ENCODE measurements at regions not wholly inside any gene's neighbourhood (a gene's known extent, or its start where the extent isn't known, plus 50 kb on each side); places are given as distances from the start of the nearest gene placed in this dataset.

DNA sequence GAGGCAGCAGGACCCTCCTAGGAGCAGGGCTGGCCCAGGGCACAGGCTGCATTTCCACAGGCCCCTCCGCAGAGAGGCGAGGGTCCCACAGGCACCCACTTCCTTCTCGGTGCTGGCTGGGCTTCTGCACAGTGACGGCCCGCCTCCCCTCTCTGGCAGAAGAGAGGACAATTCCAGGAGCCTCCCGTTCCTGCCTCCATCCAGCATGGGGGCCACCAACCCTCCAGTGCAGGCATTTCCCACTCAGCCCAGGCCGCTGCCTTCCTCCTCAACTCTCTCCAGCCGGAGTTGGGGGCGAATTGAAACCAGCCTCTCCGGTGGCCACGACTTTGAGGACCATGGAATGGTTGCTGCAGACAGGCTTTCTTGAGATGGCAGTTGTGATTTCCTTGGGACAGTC is 125.0 kb upstream of the PPP2R2D start:
- no peak for DNase-seq (ENCODE audit: low spot score)

DNA sequence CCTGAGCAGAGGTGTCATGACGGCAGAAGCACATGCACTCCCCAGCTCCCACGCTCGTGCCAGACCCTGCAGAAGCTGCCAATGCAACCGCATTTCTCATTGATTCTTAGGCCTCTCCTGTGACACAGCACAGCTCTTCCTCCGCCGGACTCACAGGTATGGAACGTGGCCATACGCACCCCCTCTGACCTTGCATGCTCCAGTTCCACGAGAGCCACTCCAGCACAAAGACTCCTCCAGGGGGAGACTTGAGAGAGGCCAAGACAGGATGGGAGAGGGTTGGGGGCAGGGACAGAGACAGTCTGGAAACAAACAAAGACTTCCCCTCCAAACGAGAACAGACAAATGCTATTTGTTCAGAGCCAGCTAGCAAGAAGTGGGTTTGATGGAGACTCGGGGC is 124.3 kb upstream of the PPP2R2D start:
- DNase-seq (ENCODE audit: low spot score), result no peak

DNA sequence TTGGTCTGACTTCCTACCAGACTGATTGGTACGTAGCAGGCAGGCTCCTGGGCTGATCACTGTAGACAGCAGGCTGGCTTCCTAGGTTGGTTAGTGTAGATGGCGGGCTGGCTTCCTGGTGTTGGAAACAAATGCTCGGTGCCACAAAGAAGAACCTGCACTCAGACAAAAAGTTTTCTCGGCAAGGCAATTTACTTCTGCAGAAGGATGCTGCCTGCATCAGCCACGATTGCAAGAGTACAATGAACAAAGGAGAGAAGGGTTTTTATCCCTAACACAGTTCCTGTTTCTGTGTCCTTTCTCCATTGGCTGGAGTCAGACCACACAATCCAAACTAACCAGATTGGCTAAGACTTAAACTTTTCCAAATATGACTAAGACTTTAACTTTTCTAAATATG is 123.6 kb upstream of the PPP2R2D start:
- DNase-seq (ENCODE audit: low spot score), result no peak

DNA sequence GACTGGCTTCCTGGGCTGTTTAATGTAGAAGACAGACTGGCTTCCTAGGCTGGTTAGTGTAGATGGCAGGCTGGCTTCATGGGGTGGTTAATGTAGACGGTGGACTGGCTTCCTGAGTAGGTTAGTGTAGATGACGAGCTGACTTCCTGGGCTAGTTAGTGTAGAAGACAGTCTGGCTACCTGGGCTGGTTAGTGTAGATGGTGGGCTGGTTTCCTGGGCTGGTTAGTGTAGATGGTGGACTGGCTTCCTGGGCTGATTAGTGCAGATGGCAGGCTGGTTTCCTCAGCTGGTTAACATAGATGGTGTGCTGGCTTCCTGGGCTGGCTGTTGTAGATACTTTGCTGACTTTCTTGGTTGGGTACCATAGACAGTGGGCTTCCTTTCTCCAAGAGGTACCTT is 122.9 kb upstream of the PPP2R2D start:
- DNase-seq (ENCODE audit: low spot score), result no peak

DNA sequence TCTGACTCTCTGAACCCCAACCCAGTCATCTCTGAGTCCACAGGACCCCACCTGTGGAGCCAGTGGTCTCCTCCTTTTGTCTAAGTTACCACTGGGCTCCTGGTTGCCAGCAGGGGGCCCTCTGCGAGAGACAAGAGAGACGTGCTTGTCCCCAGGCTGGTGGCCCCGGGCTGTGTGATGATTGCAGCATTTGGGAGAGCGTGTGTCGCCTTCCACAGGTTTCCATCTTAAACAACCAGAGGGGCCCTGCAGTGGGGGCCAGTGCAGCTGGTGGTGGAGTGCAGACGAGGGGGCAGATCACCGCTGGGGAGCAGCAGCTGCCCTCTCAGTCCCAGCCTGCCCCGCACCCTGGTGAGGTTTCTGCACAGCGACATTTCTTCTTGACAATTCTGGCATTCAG is 122.4 kb upstream of the PPP2R2D start:
- DNase-seq (ENCODE audit: low spot score), result no peak

DNA sequence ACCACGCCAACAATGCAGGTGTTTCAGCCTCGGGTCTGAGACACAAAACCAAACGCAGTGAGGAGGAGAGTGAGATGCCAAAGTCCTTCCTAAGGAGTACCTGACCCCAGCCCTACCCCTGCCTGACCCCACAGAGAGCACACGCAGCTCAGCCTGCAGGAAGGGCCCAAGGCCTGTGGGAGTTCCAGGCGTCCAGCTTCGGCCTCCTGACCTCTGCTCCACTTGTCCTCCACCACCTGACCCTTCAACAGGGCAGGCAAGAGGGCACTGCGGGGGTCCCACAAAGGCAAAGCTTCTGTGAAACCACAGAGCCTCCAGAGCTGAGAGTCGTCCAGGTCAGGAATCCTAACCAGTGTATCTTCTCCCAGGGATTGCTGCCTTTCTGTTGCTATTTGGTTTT is 122.0 kb upstream of the PPP2R2D start:
- no peak for DNase-seq (ENCODE audit: low spot score)

DNA sequence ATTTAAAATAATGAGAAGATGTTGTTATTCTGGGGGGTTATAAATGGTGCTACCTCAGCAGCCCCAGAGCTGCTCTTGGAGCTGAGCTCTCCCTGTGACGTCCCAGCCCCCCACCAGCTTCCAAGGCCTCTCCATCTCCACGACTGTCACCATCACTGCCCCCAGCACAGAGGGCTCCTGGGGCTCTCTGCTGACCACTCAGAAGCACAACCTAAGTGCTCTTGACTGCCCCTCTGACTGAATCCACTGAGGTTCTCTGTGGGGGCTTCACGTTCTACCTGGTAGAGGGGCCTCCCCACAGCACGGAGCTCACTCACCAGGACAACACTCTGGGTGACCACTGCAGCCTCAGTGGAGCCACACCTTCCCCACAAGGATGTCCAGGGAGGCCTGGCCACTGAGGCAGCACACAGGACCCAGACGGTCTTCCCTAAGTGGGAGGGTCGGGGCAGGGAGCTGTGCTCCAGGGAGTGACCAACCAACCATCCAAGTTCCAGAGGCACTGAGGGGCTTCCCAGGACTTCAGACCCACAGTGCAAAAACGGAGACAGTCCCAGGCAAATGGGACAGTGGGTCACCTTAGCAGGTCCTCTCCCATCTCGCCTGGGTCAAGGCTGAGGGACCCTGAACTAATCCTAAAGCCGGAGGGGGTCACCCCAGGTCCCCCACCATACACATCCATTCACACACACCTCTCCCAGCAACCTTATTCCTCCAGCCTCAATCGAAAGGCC is 121.0 kb upstream of the PPP2R2D start:
- no peak for DNase-seq (ENCODE audit: low spot score)

DNA sequence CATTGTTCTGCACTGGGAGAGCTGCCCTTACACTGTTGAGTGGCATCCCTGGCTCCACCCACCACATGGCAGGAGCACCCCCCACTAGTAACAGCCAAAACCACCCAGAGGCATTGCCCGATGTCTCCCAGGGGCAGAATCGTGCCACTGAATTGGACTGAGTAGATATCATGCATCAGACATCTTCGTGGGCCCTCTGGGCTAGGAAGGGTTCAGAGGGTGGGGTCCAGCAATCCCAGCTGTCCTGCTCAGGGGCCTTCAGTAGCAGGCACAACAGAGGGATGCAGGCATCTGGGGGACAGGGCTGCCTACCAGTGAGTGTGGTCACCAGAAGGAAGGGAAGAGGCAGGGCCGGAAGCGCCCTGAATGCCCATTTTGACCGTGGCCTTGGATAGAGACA is 119.7 kb upstream of the PPP2R2D start:
- DNase-seq (ENCODE audit: low spot score), result no peak

DNA sequence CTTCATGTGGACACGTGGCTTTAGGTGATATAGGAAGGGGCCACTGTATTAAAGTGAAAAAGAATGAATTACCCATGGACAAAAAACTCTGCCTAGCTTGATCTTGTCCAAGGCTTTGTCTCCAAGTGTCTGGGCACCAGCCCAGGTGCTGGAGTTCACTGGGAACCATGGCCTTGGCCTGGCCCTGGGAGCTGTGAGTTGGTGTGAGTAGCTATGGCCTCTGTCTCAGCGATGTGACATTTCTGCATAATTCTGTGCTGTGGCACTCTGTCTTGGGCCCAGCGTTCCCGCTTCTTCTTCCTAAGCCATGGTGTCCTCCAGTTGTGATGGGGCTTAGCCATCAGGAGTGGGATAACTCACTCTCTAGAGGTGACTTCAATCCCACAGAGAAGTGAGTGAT is 119.0 kb upstream of the PPP2R2D start:
- DNase-seq (ENCODE audit: low spot score), result no peak

DNA sequence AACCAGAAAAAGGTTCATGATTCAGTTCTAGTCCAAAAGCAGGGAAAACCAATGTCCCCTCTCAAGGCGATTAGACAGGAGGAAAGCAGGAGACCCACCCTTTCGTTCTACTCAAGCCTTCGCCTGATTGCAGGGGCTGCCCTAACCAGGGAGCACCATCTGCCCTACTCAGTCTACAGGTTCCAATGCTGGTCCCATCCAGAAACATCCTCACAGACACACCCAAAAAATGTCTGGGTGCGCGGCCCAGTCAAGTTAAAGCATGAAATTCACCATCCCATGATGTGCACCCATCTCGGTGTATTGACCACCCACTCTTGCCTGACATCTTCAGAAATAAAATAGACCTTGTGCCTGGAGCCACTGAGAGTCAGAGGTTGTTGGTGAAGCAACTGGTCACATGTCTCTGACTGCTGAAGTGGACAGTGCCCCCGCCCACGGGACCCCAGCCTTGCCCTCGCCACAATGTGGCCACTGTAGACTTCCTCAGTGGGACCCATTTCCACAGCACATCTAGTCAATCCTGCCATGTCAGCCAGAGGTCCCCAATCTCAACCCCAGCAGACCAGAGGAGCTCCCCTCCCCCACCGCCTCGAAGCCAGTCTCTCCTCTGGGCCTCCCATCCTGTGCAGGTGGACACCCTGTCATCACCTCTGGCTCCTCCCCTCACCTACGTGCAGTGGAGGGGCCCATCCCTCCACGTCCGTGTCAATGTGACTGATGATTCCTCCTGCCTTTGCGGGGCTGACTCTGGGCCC is 116.3 kb upstream of the PPP2R2D start:
- no peak for DNase-seq (ENCODE audit: low spot score)

DNA sequence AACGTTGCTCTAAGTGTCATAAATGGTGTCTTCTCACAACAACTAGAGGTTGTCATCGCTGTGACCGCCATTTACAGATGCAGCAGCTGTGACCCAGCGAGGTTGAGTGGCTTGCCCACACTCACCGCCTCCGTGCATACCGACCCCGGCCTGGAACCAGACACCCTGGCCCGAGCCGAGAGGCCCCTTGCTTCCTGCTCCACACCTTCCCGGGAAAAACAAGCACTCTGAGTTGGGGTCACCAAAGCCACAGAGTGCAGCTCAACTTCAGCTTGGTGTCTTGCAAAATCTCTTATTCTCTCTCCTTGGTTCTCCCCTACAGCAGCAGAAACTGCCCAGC is 115.7 kb upstream of the PPP2R2D start:
- no peak for DNase-seq (ENCODE audit: low spot score)

DNA sequence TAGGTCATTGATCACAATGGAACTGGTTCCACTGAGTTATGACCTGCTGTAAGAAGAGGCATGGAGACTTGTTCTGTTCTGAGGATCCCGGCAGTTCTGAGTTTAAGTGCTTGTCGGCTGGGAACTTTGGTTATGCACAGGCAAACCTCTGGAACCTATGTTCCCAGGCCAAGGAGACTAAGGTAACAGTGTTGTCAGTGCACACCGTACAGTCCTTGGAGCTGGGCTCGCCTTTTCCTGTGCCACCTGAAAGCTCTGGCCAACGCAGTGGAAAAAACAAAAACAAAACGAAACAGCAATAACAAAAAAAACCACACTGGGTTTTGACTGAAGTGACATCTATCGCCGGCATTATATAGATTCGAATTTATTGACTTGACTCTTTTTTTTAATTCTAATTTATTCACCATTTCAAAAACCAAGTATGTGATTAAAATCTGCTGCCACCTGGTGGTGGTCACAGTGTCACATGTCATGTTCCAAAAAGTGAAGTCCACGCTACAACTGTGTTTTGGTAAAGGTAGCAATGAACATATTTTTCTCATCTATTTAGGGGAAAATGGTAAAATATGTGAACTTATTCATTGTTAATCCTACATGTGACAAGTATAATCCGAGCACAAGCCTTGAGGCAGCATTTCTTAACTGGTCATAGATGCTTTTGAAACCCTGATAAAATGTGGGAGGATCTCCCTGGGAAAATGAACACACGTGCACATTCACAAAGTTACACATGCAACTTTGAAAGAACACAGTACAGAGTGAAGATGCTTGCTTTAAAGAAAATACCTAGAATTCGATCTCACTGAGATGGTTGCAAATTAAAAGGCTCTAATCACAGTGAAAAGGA is 113.8 kb upstream of the PPP2R2D start:
- DNase-seq (ENCODE audit: low spot score), result no peak

DNA sequence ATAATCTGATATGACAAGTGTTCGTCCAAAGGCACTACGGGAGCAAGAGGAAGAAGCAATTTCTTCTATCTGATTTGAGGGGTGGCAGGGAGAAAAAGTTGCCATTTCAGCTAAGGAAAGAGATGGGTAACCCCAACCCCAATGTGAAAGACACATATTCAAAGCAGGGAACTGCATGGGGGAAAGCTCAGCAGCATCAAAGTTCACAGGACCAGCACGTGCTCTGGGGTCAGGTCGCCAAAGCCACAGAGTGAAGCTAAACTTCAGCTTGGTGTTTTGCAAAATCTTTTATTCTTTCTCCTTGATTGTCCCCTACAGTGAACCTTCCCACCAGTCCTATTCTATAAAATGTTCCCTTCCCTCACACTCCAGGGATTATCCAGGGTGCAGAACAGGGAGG is 112.8 kb upstream of the PPP2R2D start:
- no peak for DNase-seq (ENCODE audit: low spot score)

DNA sequence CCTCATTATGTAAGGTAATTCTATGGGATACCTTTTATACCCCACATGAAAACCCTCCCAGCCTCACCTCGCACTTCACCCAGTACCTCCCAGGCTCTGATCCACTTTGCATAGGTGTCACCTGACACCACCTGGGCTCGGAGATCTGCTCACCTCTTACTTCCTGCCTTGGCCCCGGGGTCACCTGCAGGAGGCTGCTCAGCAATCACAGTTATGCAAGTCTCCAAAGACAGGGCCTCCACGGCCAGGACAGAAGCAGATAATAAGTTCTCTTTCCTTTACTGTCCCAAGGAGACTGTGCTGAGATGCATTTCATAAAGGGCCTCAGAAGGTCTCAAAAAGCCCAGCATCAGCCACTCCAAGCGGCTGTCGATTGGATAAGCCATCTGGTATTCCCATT is 112.4 kb upstream of the PPP2R2D start:
- peak; percentile 61 for DNase-seq (ENCODE audit: low spot score)

DNA sequence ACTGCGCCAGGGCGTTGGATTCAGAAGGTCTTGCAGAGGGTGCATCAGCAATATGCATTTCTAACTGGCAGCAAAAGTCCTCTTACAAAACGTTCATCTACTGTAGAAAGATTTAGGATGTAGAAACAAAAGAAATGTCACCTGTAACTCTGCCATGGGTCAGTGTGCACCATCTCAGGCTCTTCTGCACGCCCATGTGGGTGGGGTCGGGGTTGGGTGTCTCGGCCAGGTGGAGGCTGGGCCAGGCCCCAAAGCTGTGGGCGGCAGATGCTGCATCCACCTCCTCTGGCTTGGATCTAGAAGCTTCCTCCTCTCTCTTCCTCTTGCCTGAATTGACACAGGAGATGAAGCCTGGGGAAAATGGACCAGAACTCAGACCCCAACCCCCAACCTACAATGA is 111.3 kb upstream of the PPP2R2D start:
- DNase-seq (ENCODE audit: low spot score), result no peak

DNA sequence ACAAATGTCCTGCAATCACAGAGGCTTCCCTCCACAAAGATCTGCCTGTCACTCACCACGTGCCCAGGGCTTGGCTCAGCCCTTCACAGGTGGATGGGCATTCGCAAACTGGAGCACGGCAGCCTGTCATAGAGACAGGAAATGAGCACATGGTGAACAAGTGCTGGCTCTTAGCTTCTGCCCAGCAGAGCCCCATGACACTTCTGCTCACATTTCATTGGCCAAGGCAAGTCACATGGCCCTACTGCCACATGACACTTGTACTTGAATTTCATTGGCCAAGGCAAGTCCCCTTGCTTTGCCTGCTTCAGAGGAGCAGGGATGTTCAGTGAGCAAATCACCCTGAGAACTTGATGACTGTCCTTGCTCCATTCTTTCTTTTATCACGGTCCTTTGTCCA is 110.8 kb upstream of the PPP2R2D start:
- no peak for DNase-seq (ENCODE audit: low spot score)

DNA sequence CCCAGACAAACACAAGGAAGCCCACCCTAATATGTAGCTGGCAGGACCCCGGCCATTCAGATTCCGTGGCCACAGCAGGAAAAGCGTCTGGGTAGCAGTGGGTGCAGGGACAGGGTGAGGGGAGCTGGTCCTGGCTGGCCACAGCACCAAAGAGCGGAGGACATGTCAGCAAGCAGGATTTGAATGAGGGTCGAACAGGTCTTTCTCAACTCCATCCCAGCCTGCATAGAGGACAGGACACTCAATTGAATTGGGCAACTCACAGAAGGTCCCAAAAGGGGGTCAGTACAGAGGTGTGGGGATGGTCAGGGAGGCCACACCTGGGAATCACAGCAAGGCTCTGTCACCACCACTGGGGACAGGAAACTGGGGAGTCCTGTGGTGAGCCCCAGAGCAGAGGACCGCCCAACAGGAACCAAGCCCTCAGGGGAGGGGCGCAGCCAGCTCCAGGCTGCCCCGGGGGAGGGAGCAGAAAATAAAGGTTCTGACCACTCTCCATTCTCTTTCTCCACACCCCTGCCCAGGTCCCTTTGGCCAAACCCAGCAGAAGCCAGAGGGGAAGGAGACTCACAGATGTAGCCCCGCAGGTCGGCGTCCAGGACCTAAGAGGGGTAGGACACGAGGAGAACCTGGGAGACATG is 108.7 kb upstream of the PPP2R2D start:
- DNase-seq (ENCODE audit: low spot score), result no peak

DNA sequence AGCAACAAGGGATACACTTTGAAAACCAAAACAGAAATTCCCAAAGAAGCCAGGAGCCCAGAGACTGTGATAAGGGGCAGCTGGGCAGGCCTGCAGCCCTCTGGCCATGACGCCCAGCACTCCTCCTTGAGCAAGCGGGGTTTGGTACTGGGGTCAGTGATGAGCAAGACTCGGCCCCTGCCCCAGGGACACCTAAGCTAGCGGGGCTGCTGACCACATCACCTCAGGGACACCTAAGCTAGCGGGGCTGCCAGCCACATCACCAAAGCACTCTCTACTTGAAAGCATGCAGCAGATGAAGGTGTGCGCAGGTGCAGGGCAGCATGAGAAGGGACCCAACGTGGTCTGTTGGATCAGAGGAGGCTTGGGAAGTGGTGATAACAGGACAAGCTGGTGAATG is 108.0 kb upstream of the PPP2R2D start:
- DNase-seq (ENCODE audit: low spot score), result no peak

DNA sequence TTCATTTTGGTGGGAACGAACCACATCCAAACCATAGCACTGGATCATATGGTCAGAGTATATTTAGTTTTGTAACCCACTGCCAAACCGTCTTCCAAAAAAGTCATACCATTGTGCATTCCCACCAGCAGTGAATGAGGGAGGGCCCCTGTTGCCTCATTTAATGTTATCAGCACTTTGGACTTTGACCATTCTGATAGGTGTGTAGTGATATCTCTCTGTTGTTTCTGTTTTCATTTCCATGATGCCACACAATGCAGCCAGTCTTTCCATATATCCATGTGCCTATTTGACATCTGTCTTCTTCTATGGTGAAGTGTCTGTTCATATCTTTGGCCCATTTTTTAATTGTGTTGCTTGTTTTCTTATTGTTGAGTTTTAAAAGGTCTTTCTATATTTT is 105.0 kb upstream of the PPP2R2D start:
- DNase-seq (ENCODE audit: low spot score), result no peak

DNA sequence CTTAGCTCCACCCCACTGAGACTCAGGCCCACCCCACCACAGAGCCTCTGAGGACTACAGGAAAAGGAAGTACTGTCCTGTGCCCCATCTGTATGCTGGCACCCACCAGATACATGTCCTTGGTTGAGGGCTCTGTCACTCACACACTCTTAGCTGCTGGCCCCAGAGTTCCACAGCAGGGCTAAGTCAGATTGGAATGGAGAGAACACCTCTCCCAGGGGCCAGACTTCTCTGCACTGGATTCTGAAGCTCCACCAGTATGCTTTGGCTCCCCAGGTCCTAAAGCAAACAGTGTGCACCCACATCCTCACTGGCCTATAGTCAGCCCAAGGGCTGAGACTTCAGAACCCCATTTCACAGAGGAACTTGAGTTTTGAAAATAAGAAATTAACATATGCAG is 103.2 kb upstream of the PPP2R2D start:
- no peak for DNase-seq (ENCODE audit: low spot score)

DNA sequence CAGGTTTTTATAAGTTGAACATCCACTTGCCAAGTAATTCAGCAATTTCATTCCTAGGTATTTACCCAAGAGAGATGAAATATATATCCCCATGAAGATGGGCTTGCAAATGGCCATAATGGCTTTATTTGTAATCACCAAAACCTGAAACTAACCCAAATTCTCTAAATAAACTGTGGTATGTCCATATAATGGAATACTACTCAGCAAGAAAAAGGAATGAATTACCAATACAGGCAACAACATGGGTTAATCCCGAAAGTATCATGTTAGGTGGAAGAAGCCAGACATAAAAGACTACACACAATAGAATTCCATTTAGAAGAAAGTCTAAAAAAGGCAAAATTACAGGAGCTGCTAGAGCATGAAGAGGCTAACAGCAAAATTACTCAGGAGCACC is 101.4 kb upstream of the PPP2R2D start:
- no peak for DNase-seq (ENCODE audit: low spot score)

DNA sequence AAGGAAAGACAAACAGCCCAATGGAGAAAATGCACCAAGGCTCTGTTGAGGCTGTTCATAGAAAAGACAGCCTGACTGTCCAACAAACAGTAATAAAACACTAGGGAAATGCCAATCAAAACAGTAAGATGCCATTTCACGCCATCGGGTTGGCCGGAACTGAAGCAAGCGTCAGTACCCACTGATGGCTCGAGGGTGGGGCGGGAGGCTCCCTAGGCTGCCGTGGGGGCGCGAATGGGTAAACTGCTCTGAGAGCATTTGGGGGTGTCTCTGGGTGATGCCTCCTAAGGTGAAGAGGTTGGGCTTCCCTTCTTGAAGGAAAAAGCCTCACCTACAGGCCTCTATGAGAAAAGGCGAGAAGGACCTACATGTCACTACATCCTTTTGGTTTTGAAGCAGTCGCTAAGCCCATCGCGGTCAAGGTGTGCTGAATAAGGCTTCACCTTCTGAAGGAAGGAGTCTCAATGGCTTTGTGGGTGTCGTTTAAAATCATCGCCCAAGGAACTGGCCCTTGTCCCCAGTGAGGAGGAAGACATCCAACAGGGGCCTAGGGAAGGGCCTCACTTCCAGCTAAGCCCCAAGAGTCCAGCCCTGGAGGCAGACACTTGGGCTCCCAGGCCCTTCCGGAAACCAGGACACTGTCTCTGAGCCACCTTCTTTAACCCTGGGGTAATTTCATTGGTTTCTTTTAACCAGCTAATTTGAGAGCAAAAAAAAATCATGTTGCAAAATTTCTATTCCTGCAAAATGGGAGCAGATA is 98.5 kb upstream of the PPP2R2D start:
- no peak for DNase-seq (ENCODE audit: low spot score)

All from iPS-NIHi11 (cell line).